ENCODE measurements at regions not wholly inside any gene's neighbourhood (a gene's known extent, or its start where the extent isn't known, plus 50 kb on each side); places are given as distances from the start of the nearest gene placed in this dataset.
A peak's percentile ranks its signal among the peaks of the same experiment; 100 is the strongest.

DNA sequence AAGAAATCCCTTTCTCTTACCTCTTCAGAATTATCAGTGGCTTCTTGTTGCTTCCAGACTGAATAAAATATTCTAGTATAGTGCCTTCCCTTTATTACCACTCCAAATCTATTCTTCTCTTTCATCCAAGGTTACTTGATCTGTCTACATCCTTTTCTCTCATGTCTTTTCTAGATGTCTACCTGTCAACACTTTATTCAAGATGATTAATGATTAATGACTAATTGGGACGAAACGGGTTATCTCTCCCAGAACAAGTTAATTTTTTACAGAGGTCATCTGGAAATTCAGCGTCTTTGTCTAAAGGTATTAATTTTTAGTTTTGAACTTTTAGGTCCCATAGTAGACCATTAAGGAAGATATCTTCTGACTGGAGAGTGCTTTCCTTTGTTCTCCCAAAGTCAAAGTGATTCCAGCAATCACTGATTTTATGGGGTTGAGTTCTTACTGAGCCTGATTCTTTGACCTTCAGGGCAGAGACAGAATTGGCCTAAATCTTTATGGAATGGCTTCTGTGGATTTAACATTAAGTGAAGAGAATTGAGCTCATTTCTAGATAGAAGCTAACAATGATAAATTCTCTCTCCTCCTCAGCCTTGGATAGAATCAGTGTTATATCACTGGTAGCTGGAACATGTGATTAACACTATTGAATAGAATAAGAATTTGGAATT, 335.4 kb upstream of the TEX13C start:
- DNase-seq (ENCODE audit: low spot score in 2 of 2) (no peak), ATAC-seq (no peak)
- Mint-ChIP-seq H3K9me3 (no peaks in the 10 kb centered on the region), H3K27ac (peak overlapping the region in 1 of 2 donors; percentile 74), H3K36me3 (no peaks in the 10 kb centered on the region)

DNA sequence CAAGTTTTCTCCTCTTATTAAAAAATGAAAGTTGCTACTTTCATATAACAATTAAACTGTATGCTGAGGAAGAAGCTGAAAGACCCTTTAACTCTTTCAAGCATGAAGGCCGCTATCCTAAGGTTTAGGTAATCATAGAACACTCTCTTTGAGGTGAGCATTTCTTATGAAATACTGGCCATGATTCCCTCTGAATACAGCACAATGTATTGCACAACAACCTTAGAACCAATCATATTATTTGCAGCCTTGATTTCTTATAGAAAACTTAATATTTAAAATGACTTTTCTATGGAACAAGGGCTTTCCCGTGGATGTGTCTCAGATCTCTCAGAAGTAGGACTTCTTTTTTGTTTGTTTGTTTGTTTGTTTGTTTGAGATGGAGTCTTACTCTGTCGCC, 333.4 kb upstream of the TEX13C start:
- H3K36me3 Mint-ChIP-seq, result no peaks in the 10 kb centered on the region
- H3K9me3 Mint-ChIP-seq, result no peaks in the 10 kb centered on the region
- ATAC-seq (no peak), DNase-seq (ENCODE audit: low spot score in 2 of 2) (no peak)
- H3K27ac Mint-ChIP-seq, result no peak overlapping the region

- no peaks in the 10 kb centered on the region for H3K9me3 Mint-ChIP-seq
- no peak overlapping the region for H3K27ac Mint-ChIP-seq
- H3K36me3 Mint-ChIP-seq, result no peaks in the 10 kb centered on the region
- no peak for DNase-seq (ENCODE audit: low spot score in 2 of 2)
- peak in 1 of 2 donors; percentile 53 for ATAC-seq
Measured at GRCh38 chrX:124993735-124994134, 325.9 kb upstream of the TEX13C start.

DNA sequence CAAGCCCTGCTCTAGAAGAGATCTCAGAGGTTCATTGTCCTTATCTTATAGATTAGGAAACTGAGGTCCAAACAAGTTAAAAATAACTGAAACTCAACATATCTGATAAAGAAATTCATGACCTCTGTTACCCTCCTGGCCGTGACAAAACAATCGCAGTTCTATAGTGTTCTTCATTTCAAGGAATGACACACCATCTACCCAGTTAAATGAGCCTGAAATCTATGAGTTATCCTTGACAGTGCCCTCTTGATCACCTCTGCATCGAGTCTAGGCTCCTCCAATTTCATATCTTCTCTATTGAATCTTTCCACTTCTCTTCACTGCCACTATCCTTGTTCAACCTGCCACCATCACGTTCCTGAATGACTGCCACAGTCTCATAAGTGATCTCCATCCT, 325.3 kb upstream of the TEX13C start:
- ATAC-seq (no peak), DNase-seq (ENCODE audit: low spot score in 2 of 2) (no peak)
- Mint-ChIP-seq H3K36me3 (no peaks in the 10 kb centered on the region), H3K9me3 (no peaks in the 10 kb centered on the region), H3K27ac (no peak overlapping the region)

DNA sequence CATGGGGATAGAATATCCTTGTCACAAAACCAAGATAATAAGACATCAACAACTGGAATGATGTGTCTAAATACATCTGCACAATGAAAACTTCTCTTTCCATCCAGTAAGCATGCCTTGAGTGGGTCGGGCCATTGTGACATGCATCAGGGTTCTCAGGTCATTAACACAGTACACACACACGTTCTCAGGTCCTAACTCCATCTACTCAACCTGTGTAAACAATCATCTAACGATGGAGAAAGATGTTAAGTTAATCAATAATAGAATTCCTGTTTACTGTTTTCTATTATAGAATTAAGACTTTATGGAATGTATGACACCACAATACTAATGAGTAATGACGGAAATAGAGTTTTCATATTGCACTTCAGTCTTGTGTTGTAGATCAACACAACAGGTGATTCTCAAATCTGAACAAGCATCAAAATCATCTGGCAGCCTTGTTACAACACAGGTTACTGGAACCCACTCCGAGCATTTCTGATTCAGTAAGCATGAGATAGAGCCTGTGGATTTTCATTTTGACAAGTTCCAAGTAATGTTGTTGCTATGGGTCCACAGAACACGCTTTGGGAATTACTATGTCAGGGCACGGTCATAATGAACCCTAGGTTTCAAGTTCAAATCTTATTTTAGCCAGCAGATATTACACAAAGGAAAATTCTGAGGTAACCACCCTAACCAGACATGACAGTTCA, 315.8 kb upstream of the TEX13C start:
- DNase-seq (ENCODE audit: low spot score in 2 of 2) (no peak), ATAC-seq (peak in 1 of 2 donors; percentile 91)
- H3K36me3 Mint-ChIP-seq, result peaks cover 0 to 10% of the 10 kb centered on the region in 2 donors
- peaks cover 5 to 10% of the 10 kb centered on the region in 2 donors for H3K9me3 Mint-ChIP-seq
- no peak overlapping the region for H3K27ac Mint-ChIP-seq

DNA sequence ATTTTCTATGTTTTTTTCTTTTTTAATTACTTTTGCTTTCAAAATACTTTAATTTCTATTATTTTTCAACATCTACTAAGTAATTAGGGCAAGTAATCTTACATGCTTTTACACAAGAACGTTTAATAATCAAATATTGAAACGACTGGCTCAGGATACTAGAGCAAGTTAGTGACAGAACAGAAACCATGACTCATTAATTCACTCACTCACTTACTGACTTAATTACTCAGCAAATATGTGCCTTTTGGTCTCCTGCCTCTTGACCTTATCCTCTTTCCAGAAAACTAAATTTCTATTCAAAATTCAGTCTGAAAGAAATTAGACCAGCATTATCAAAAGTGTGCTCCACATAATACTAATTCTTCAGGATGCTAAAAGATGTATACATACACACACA, 314.9 kb upstream of the TEX13C start:
- peaks cover 5 to 11% of the 10 kb centered on the region in 2 donors for H3K9me3 Mint-ChIP-seq
- no peak overlapping the region for H3K27ac Mint-ChIP-seq
- DNase-seq (ENCODE audit: low spot score in 2 of 2) (no peak), ATAC-seq (no peak)
- H3K36me3 Mint-ChIP-seq, result peaks cover 0 to 11% of the 10 kb centered on the region in 2 donors

DNA sequence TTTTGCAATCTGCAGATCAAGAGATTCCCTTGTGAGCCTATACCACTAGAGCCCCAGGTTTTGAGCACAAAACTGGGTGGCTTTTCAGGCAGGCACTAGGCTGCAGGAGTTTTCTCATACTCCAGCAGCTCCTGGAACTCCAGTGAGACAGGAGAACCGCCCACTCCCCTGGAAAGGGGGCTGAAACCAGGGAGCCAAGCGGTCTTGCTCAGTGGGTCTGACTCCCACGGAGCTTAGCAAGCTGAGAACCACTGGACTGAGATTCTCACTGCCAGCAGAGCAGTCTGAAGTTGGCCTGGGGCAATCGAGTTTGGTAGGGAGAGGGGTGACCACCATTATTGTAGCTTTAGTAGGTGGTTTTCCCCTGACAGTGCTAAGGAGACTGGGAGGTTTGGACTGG, 313.8 kb upstream of the TEX13C start:
- Mint-ChIP-seq H3K27ac (no peak overlapping the region), H3K36me3 (peaks cover 0 to 11% of the 10 kb centered on the region in 2 donors), H3K9me3 (peaks cover 5 to 11% of the 10 kb centered on the region in 2 donors)
- ATAC-seq, result no peak
- no peak for DNase-seq (ENCODE audit: low spot score in 2 of 2)

GRCh38 chrX:125006704-125007103, 313.0 kb upstream of the TEX13C start:
- Mint-ChIP-seq H3K27ac (no peak overlapping the region), H3K36me3 (peaks cover 0 to 11% of the 10 kb centered on the region in 2 donors), H3K9me3 (peaks cover 5 to 11% of the 10 kb centered on the region in 2 donors)
- ATAC-seq (no peak), DNase-seq (ENCODE audit: low spot score in 2 of 2) (no peak)

DNA sequence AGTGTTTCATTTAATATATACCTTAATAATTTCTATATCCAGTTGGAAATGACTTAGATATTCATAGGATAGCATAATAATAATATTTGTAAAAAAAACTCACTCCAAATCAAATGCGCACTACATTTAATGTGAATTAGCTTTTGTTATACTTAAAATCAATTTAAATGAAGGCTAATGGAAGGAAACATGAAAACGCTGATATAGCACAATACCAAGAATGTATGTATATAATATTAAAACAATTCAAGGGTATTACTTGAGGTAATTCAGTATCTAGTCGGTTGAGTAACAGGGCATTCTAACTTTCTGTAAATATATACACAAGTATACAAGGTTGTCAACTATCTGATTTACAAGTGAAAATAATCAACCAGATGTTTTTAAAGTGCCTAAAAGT, 307.1 kb upstream of the TEX13C start:
- H3K9me3 Mint-ChIP-seq, result peaks cover 0 to 5% of the 10 kb centered on the region in 2 donors
- no peak overlapping the region for H3K27ac Mint-ChIP-seq
- no peak for DNase-seq (ENCODE audit: low spot score in 2 of 2)
- no peak for ATAC-seq
- H3K36me3 Mint-ChIP-seq, result peaks cover 0 to 6% of the 10 kb centered on the region in 2 donors

GRCh38 chrX:125029131-125029530, 290.5 kb upstream of the TEX13C start:
- H3K9me3 Mint-ChIP-seq, result no peaks in the 10 kb centered on the region
- H3K36me3 Mint-ChIP-seq, result no peaks in the 10 kb centered on the region
- H3K27ac Mint-ChIP-seq, result no peak overlapping the region
- ATAC-seq (no peak), DNase-seq (ENCODE audit: low spot score in 2 of 2) (no peak)

All from activated naive CD4-positive, alpha-beta T cell treated with anti-CD3 and anti-CD28 coated beads, Interleukin-2, amount 50 U/mL, for 72 hours (primary cell).